Esophagus squamous epithelium (tissue), 5 donors: ENCODE measurements at regions not wholly inside any gene's neighbourhood (a gene's known extent, or its start where the extent isn't known, plus 50 kb on each side); places are given as distances from the start of the nearest gene placed in this dataset.

Experiments
- DNase-seq: peaks from one replicate; lab custom pipeline; 2025; lab: John Stamatoyannopoulos, UW
- H3K27ac ChIP-seq, 4 donors: fragments of 200-600 bp; sonication (generic); one replicate each; pipeline ENCODE4 v1.5.1; 2016 to 2019; ENCODE audit warnings: mild to moderate bottlenecking in 1 of 4
- H3K27me3 ChIP-seq, 4 donors: fragments of 200-600 bp; sonication (generic); 1 replicate in 3 of 4; 2 replicates in 1 of 4; pipeline versions ENCODE4 v1.5.1 to v1.6.0; 2017 to 2021; ENCODE audit warnings: antibody characterized with exemption in 1 of 4
- H3K36me3 ChIP-seq, 3 donors: fragments of 200-600 bp; sonication (generic); one replicate each; pipeline ENCODE4 v1.5.1; 2016 to 2019
- H3K4me1 ChIP-seq, 3 donors: fragments of 200-600 bp; sonication (generic); one replicate each; pipeline ENCODE4 v1.5.1; 2017 to 2019
- H3K4me3 ChIP-seq, 4 donors: fragments of 200-600 bp; sonication (generic); 1 replicate in 3 of 4; 2 replicates in 1 of 4; pipeline ENCODE4 v1.5.1; 2016 to 2019; ENCODE audit warnings: mild to moderate bottlenecking in 2 of 4, moderate library complexity in 1 of 4
- H3K9me3 ChIP-seq, 3 donors: fragments of 200-600 bp; sonication (generic); one replicate each; pipeline ENCODE4 v1.5.1; 2016 to 2019
- CTCF ChIP-seq, 6 experiments: fragments of 450-650 bp in 4 of 6; fragments of 200-600 bp in 2 of 6; sonication (generic) in 2 of 6; IDR thresholded peaks; one replicate each; pipeline ENCODE4 v1.5.1; 2016 to 2019; ENCODE audit warnings: antibody characterized with exemption in 6 of 6, mild to moderate bottlenecking in 4 of 6, moderate library complexity in 4 of 6
- POLR2A ChIP-seq, 4 donors: fragments of 450-650 bp; IDR thresholded peaks; one replicate each; pipeline ENCODE4 v1.6.1; 2017; ENCODE audit warnings: antibody characterized with exemption in 4 of 4, mild to moderate bottlenecking in 4 of 4, moderate library complexity in 3 of 4
- WGBS, 2 donors: methylation state at CpG; one replicate each; pipeline ENCODE4 v1.1.5; 2018; 5-methylcytosine and 5-hydroxymethylcytosine counted together
- intact Hi-C: fragments of 100-400 bp; cut with DNase I; formaldehyde crosslinking; loops from one replicate; pipeline ENCODE4 v1.15.0; 2022
- donor health status: DM: yes; HTN: yes; CAD: no.

DNA sequence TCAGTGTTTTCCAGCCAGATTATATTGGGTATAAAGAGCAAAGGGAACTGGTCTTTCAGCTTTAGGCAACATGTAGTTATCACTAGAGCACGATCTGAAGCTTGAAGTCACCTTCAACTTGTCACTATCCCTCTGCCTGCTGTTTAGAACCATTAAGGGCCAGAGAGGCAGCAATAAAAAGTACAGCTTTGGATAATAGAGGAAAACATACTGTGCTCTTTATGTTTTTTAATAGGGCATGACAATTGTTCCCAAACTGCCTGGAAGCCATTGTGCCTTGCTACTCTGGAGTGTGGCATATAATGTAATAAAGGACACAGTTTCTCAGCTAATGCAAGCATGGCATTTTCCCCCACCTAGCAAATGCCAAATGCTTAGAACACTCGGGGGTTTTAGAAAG, 1912.0 kb upstream of the RAG2 start:
- no peaks in the 10 kb centered on the region for H3K27me3 ChIP-seq
- intact Hi-C loops: no loop called here
- 37 to 51% methylated on average over 2 of the region's 2 CpGs for WGBS, 2 donors
- no peak overlapping the region for H3K27ac ChIP-seq
- TF ChIP-seq CTCF (IDR thresholded peaks at IDR 0.05) (no peak), POLR2A (IDR thresholded peaks at IDR 0.05) (no peak)
- no peaks in the 10 kb centered on the region for H3K4me1 ChIP-seq
- no peaks in the 10 kb centered on the region for H3K9me3 ChIP-seq
- H3K36me3 ChIP-seq: no peaks in the 10 kb centered on the region
- DNase-seq: no peak
- no peak overlapping the region for H3K4me3 ChIP-seq

DNA sequence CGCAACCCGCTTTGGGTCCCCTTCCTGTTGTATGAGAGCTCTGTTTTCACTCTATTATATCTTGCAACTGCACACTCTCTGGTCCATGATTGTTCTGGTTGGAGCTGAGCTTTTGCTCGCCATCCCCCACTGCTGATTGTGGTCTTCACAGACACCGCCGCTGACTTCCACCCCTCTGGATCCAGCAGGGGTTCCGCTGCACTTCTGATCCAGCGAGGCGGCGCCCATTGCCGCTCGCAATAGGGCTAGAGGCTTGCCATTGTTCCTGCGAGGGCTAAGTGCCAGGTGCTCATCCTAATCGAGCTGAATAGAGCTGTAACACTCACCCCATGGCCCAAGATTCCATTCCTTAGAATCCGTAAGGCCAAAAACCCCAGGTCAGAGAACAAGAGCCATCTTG, 1905.8 kb upstream of the RAG2 start:
- WGBS, 2 donors: 83 to 95% methylated on average over 2 to 13 of the region's 14 CpGs
- Histone ChIP-seq H3K27me3 (no peaks in the 10 kb centered on the region), H3K4me3 (no peak overlapping the region), H3K27ac (no peak overlapping the region), H3K9me3 (peaks cover 0 to 14% (median 0%) of the 10 kb centered on the region in 3 donors), H3K4me1 (no peaks in the 10 kb centered on the region), H3K36me3 (no peaks in the 10 kb centered on the region)
- no peak for TF ChIP-seq POLR2A (IDR thresholded peaks at IDR 0.05)
- TF ChIP-seq CTCF (IDR thresholded peaks at IDR 0.05): no peak
- DNase-seq: no peak
- intact Hi-C loops: no loop called here

DNA sequence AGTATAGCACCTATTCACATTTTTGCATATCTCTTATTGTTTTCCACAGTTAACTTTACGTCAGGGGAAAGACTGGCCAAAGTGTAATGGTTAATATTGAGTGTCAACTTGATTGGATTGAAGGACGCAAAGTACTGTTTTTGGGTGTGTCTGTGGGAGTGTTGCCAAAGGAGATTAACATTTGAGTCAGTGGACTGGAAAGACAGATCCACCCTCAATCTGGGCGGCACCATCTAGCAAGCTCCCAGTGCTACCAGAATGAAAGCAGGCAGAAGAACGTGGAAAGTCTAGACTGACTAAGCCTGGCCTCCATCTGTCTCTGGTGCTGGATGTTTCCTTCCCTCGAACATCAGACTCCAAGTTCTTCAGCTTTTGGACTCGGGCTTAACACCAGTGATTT, 1900.7 kb upstream of the RAG2 start:
- intact Hi-C loops: no loop called here
- WGBS, 2 donors: 54 to 72% methylated on average over 5 to 6 of the region's 6 CpGs

DNA sequence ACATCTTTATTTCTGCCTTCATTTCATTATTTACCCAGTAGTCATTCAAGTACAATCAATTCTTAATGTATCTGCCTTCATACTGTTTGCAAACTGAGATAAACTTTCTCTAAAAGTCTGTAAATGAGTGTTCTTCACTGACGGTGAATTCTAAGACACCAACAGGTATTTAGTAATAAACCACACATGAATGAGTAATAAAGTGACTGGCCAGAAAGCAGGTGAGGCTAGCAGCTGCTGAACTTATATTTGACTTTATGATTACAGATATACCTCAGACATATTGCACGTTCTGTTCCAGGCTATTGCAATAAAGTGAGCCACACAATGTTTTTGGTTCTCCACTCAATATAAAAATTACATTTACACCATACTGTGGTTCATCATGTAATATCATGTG, 1894.0 kb upstream of the RAG2 start:
- DNase-seq: no peak
- WGBS, 2 donors: 63 to 65% methylated on average over 2 of the region's 2 CpGs
- Histone ChIP-seq H3K27me3 (no peaks in the 10 kb centered on the region), H3K9me3 (no peaks in the 10 kb centered on the region), H3K4me1 (no peaks in the 10 kb centered on the region), H3K27ac (no peak overlapping the region), H3K4me3 (no peak overlapping the region), H3K36me3 (no peaks in the 10 kb centered on the region)
- TF ChIP-seq POLR2A (IDR thresholded peaks at IDR 0.05) (no peak), CTCF (IDR thresholded peaks at IDR 0.05) (no peak)
- intact Hi-C loops: no loop called here

More for the DNA sequence above, 1900.7 kb upstream of the RAG2 start:
- no peaks in the 10 kb centered on the region for H3K27me3 ChIP-seq
- TF ChIP-seq POLR2A (IDR thresholded peaks at IDR 0.05) (no peak), CTCF (IDR thresholded peaks at IDR 0.05) (no peak)
- H3K9me3 ChIP-seq: peaks cover 0 to 10% (median 0%) of the 10 kb centered on the region in 3 donors
- no peak for DNase-seq
- no peak overlapping the region for H3K4me3 ChIP-seq
- H3K27ac ChIP-seq: no peak overlapping the region
- no peaks in the 10 kb centered on the region for H3K4me1 ChIP-seq
- no peaks in the 10 kb centered on the region for H3K36me3 ChIP-seq

- no peak for DNase-seq
- H3K4me1 ChIP-seq: no peaks in the 10 kb centered on the region
- H3K36me3 ChIP-seq: no peaks in the 10 kb centered on the region
- no peak overlapping the region for H3K4me3 ChIP-seq
- intact Hi-C loops: no loop called here
- no peaks in the 10 kb centered on the region for H3K27me3 ChIP-seq
- no peak overlapping the region for H3K27ac ChIP-seq
- 77 to 86% methylated on average over 6 to 11 of the region's 12 CpGs for WGBS, 2 donors
- peaks cover 0 to 5% (median 0%) of the 10 kb centered on the region in 3 donors for H3K9me3 ChIP-seq
- TF ChIP-seq CTCF (IDR thresholded peaks at IDR 0.05) (no peak), POLR2A (IDR thresholded peaks at IDR 0.05) (no peak)
Observed at GRCh38 chr11:38481391-38481790, 1883.4 kb upstream of the RAG2 start.
